Heart left ventricle (tissue), 16 donors: ENCODE measurements at regions not wholly inside any gene's neighbourhood (a gene's known extent, or its start where the extent isn't known, plus 50 kb on each side); places are given as distances from the start of the nearest gene placed in this dataset.

Experiments used
- ATAC-seq, 4 donors: fragments of 200-7000 bp; cut with Tn5 transposase; one replicate each; pipeline ENCODE4 v1.9.1; 2020 to 2022; ENCODE audit warnings: moderate library complexity in 4 of 4, mild to moderate bottlenecking in 3 of 4, moderate number of reproducible peaks in 1 of 4
- DNase-seq, 5 donors: peaks; one replicate each; pipeline ENCODE4 v3.0.0-alpha.2; 2020
- H3K27ac ChIP-seq, 12 donors: fragments of 200-600 bp; sonication (generic) in 4 of 12; one replicate each; pipeline versions ENCODE4 v1.5.0 to v1.8.0; 2016 to 2022; ENCODE audit warnings: mild to moderate bottlenecking in 2 of 12
- H3K27me3 ChIP-seq, 9 donors: fragments of 200-600 bp; sonication (generic) in 2 of 9; one replicate each; pipeline versions ENCODE4 v1.5.1 to v1.8.0; 2016 to 2022; ENCODE audit warnings: mild to moderate bottlenecking in 3 of 9
- H3K36me3 ChIP-seq, 9 donors: fragments of 200-600 bp; sonication (generic) in 2 of 9; one replicate each; pipeline versions ENCODE4 v1.5.0 to v1.8.0; 2018 to 2022; ENCODE audit warnings: mild to moderate bottlenecking in 2 of 9
- H3K4me1 ChIP-seq, 12 donors: fragments of 200-600 bp; sonication (generic) in 4 of 12; one replicate each; pipeline versions ENCODE4 v1.5.0 to v1.8.0; 2016 to 2022; ENCODE audit warnings: mild to moderate bottlenecking in 3 of 12
- H3K4me3 ChIP-seq, 12 donors: fragments of 200-600 bp; sonication (generic) in 4 of 12; one replicate each; pipeline versions ENCODE4 v1.5.0 to v1.8.0; 2017 to 2022; ENCODE audit warnings: mild to moderate bottlenecking in 9 of 12, moderate library complexity in 4 of 12
- H3K9me3 ChIP-seq, 12 donors: fragments of 200-600 bp; sonication (generic) in 4 of 12; one replicate each; pipeline versions ENCODE4 v1.5.0 to v1.8.0; 2016 to 2022; ENCODE audit warnings: mild to moderate bottlenecking in 1 of 12
- POLR2A ChIP-seq, 2 donors: fragments of 450-650 bp; IDR thresholded peaks; one replicate each; pipeline ENCODE4 v1.6.1; 2017; ENCODE audit warnings: antibody characterized with exemption in 2 of 2, mild to moderate bottlenecking in 2 of 2, moderate library complexity in 2 of 2
- whole genome bisulfite sequencing, 4 donors: extraction: QIAGEN DNeasy Blood & Tissue Kit in 2 of 4; methylation state at CpG; one replicate each; pipeline versions ENCODE4 v1.1.5 to v1.1.7; 2013 to 2018; 5-methylcytosine and 5-hydroxymethylcytosine counted together
- intact Hi-C, 10 donors: fragments of 100-400 bp; cut with DNase I; formaldehyde crosslinking; loops; one replicate each; pipeline versions ENCODE4 v1.11.1 to v1.14.2; 2022
- TF ChIP-seq, protein P1 (sequence below), 12 donors: fragments of 200-600 bp; sonication (generic) in 4 of 12; IDR thresholded peaks; one replicate each; pipeline versions ENCODE4 v1.5.0 to v1.8.0; 2018 to 2022; ENCODE audit warnings: antibody characterized with exemption in 12 of 12, mild to moderate bottlenecking in 5 of 12
- donor health status: ischemic (EF 13 %, LVEDD 7.1; RV severe dilation, severe dysfunction).
- donor health status: healthy with polysubstance abuse.
- donor health status: DM: no; HTN: yes; CAD: no.
- donor health status: DM: no; HTN: no; CAD: no.
- donor health status: ischemic (EF 25% LVEDD 6.9; RV normal size, moderate dysfunction).
- donor health status: ischemic (EF 25% LVEDD 5.7; RV mildly dilated, moderate dysfunction).
- donor health status: healthy.
- donor health status: DM: yes; HTN: yes; CAD: no.
- donor health status: ischemic (EF 35%, LVEDD 5.7; RV mildly dilated, moderate dysfunction).
- donor health status: nonischemic (EF 11% LVEDD 7.7; RV severe dilation, severe dysfunction).
- donor health status: DM: yes; HTN: yes; CAD: no.
- donor health status: PGD.
- donor health status: ischemic (EF 29% LVEDD 5.4; RV normal size, mild dysfunction).
- donor health status: nonischemic (EF 23%, LVEDD 6.1; RV moderate dilation, normal function).

DNA sequence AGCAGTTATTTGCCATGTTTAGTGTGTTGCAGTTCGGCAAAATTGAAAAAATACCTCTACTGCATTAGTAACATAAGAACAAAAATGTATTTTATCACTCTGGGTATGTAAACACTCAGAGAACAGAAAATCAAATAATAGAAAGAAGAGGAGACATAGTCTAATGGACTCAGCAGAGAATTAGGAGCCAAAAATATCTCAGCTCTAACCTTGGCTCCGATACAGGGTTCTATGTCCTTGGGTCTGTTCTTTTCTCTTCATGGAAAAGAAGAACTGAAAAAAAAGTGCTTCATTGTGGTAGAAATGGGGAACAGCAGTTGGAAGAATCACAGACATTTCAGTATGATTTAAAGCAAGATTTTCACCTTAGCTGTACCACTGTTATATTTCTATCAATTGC, 240.5 kb upstream of the CXXC4 start:
- Histone ChIP-seq H3K27ac (peak overlapping the region in 7 of 12 donors; percentile 3 to 70 (median 39)), H3K4me1 (peaks cover 0 to 23% (median 7%) of the 10 kb centered on the region in 12 donors), H3K36me3 (no peaks in the 10 kb centered on the region), H3K4me3 (no peak overlapping the region), H3K27me3 (no peaks in the 10 kb centered on the region), H3K9me3 (no peaks in the 10 kb centered on the region)
- no peak for TF ChIP-seq POLR2A (IDR thresholded peaks at IDR 0.05)
- TF ChIP-seq, protein P1, sequence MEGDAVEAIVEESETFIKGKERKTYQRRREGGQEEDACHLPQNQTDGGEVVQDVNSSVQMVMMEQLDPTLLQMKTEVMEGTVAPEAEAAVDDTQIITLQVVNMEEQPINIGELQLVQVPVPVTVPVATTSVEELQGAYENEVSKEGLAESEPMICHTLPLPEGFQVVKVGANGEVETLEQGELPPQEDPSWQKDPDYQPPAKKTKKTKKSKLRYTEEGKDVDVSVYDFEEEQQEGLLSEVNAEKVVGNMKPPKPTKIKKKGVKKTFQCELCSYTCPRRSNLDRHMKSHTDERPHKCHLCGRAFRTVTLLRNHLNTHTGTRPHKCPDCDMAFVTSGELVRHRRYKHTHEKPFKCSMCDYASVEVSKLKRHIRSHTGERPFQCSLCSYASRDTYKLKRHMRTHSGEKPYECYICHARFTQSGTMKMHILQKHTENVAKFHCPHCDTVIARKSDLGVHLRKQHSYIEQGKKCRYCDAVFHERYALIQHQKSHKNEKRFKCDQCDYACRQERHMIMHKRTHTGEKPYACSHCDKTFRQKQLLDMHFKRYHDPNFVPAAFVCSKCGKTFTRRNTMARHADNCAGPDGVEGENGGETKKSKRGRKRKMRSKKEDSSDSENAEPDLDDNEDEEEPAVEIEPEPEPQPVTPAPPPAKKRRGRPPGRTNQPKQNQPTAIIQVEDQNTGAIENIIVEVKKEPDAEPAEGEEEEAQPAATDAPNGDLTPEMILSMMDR (IDR thresholded peaks at IDR 0.05): peak in 1 of 12 donors; percentile 4
- ATAC-seq: peak; percentile 51 to 72 (median 69)
- WGBS, 4 donors: 46 to 51% (median 49%) methylated on average over 2 of the region's 2 CpGs
- intact Hi-C loops: loop anchor here in 2 of 10 donors (1.0 to 10.0 kb wide), 2 partner anchors 8 to 240 kb away; partner anchors contain the start of gene CXXC4 (in 1 of the 2)
- no peak for DNase-seq

- intact Hi-C loops: loop anchor here in 1 of 10 donors (10.0 kb wide), 1 partner anchor 245 kb away; the partner anchor contains the start of gene CXXC4
- Histone ChIP-seq H3K4me3 (no peak overlapping the region), H3K27me3 (no peaks in the 10 kb centered on the region), H3K4me1 (peaks cover 0 to 12% (median 0%) of the 10 kb centered on the region in 12 donors), H3K27ac (no peak overlapping the region), H3K36me3 (no peaks in the 10 kb centered on the region), H3K9me3 (no peaks in the 10 kb centered on the region)
- no peak for ATAC-seq
- WGBS, 4 donors: 88 to 91% (median 89%) methylated on average over 3 of the region's 3 CpGs
- no peak for DNase-seq
- TF ChIP-seq, protein P1 (IDR thresholded peaks at IDR 0.05): no peak
- TF ChIP-seq POLR2A (IDR thresholded peaks at IDR 0.05): no peak
Observed at GRCh38 chr4:104740161-104740560, 245.5 kb upstream of the CXXC4 start.

GRCh38 chr4:104743215-104743653, 248.5 kb upstream of the CXXC4 start:
- intact Hi-C loops: loop anchor here in 1 of 10 donors (1.0 to 10.0 kb wide), 2 partner anchors 8 to 248 kb away; partner anchors contain the start of gene CXXC4

DNA sequence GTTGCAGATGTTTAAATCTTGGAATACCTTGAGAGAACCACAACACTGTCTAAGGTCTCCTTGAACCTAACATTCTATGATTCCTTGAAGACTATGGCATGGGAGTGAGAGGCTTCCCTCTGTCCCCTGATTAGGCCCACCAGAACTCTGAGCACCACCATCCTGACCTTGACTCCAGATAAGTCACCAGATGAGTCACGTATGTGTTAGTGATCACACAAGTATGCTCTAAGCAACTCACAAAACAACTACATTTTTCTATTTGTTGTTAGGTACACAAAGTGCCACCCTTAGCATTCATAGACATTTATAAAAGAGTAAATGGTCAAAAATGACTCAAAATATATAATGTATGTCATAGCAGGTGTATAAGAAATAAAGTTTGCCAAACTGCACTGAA, 252.9 kb upstream of the CXXC4 start:
- 32 to 76% (median 46%) methylated on average over 1 of the region's 1 CpG for WGBS, 4 donors
- no peaks in the 10 kb centered on the region for H3K27me3 ChIP-seq
- H3K4me1 ChIP-seq: peaks cover 0 to 12% (median under 1%) of the 10 kb centered on the region in 12 donors
- no peaks in the 10 kb centered on the region for H3K36me3 ChIP-seq
- H3K9me3 ChIP-seq: no peaks in the 10 kb centered on the region
- ATAC-seq (no peak), DNase-seq (no peak)
- no peak overlapping the region for H3K4me3 ChIP-seq
- intact Hi-C loops: loop anchor here in 1 of 10 donors (10.0 kb wide), 1 partner anchor 253 kb away; the partner anchor contains the start of gene CXXC4
- no peak for TF ChIP-seq POLR2A (IDR thresholded peaks at IDR 0.05)
- TF ChIP-seq, protein P1 (IDR thresholded peaks at IDR 0.05): no peak
- no peak overlapping the region for H3K27ac ChIP-seq

More at GRCh38 chr4:104743215-104743653, 248.5 kb upstream of the CXXC4 start:
- Histone ChIP-seq H3K9me3 (no peaks in the 10 kb centered on the region), H3K27ac (peak overlapping the region in 3 of 12 donors; percentile 7 to 14 (median 13)), H3K27me3 (no peaks in the 10 kb centered on the region), H3K4me3 (no peak overlapping the region), H3K36me3 (no peaks in the 10 kb centered on the region), H3K4me1 (peaks cover 0 to 9% (median 0%) of the 10 kb centered on the region in 12 donors)
- TF ChIP-seq POLR2A (IDR thresholded peaks at IDR 0.05): no peak
- DNase-seq (no peak), ATAC-seq (peak in 1 of 4 donors; percentile 61)
- 49 to 64% (median 52%) methylated on average over 6 of the region's 6 CpGs for WGBS, 4 donors
